Thyroid gland (tissue), 4 donors: ENCODE measurements at regions not wholly inside any gene's neighbourhood (a gene's known extent, or its start where the extent isn't known, plus 50 kb on each side); places are given as distances from the start of the nearest gene placed in this dataset.

Source experiments
- CTCF ChIP-seq, 6 experiments: fragments of 200-600 bp in 3 of 6; fragments of 450-650 bp in 3 of 6; sonication (generic) in 3 of 6; IDR thresholded peaks; one replicate each; pipeline ENCODE4 v1.5.1; 2016 to 2019; ENCODE audit warnings: antibody characterized with exemption in 6 of 6, mild to moderate bottlenecking in 2 of 6, inconsistent platforms in 1 of 6, moderate library complexity in 1 of 6
- POLR2A ChIP-seq, 2 donors: fragments of 450-650 bp; IDR thresholded peaks; one replicate each; pipeline ENCODE4 v1.6.1; 2017; ENCODE audit warnings: antibody characterized with exemption in 2 of 2, mild to moderate bottlenecking in 2 of 2, moderate library complexity in 1 of 2

- TF ChIP-seq CTCF (IDR thresholded peaks at IDR 0.05) (no peak), POLR2A (IDR thresholded peaks at IDR 0.05) (no peak)
These were observed 179.9 kb upstream of the BCOR start for GRCh38 chrX:40277672-40278071.
